Upper lobe of right lung (tissue), 1 donor: ENCODE measurements at regions not wholly inside any gene's neighbourhood (a gene's known extent, or its start where the extent isn't known, plus 50 kb on each side); places are given as distances from the start of the nearest gene placed in this dataset.
A peak's percentile ranks its signal among the peaks of the same experiment; 100 is the strongest.

Experiments used
- ATAC-seq: fragments of 200-7000 bp; cut with Tn5 transposase; one replicate; pipeline ENCODE4 v1.9.1; 2020; ENCODE audit warnings: mild to moderate bottlenecking, moderate library complexity
- DNase-seq: peaks from one replicate; pipeline ENCODE4 v3.0.0-alpha.2; 2020
- H3K27ac ChIP-seq: fragments of 200-600 bp; one replicate; pipeline ENCODE4 v1.8.0; 2022
- H3K27me3 ChIP-seq: fragments of 200-600 bp; one replicate; pipeline ENCODE4 v1.8.0; 2022; ENCODE audit warnings: mild to moderate bottlenecking
- H3K36me3 ChIP-seq: fragments of 200-600 bp; one replicate; pipeline ENCODE4 v1.8.0; 2022
- H3K4me1 ChIP-seq: fragments of 200-600 bp; one replicate; pipeline ENCODE4 v1.8.0; 2022
- H3K4me3 ChIP-seq: fragments of 200-600 bp; one replicate; pipeline ENCODE4 v1.8.0; 2022; ENCODE audit warnings: mild to moderate bottlenecking
- H3K9me3 ChIP-seq: fragments of 200-600 bp; one replicate; pipeline ENCODE4 v1.8.0; 2022
- CTCF ChIP-seq: fragments of 200-600 bp; IDR thresholded peaks from one replicate; pipeline ENCODE4 v1.8.0; 2022; ENCODE audit warnings: antibody characterized with exemption
- intact Hi-C: fragments of 100-400 bp; cut with DNase I; formaldehyde crosslinking; loops from one replicate; pipeline ENCODE4 v1.11.0; 2022
- donor health status: DM: no; HTN: yes; CAD: no; lungs with severe emphysema.

- no peaks in the 10 kb centered on the region for H3K27me3 ChIP-seq
- H3K4me1 ChIP-seq, result no peaks in the 10 kb centered on the region
These were observed 96.4 kb upstream of the SPIN1 start for GRCh38 chr9:88291856-88292255.

GRCh38 chr9:88291056-88291455, 97.2 kb upstream of the SPIN1 start:
- intact Hi-C loops, result no loop called here
- DNase-seq (peak; percentile 16), ATAC-seq (no peak)
- Histone ChIP-seq H3K4me3 (no peak overlapping the region), H3K27me3 (no peaks in the 10 kb centered on the region), H3K36me3 (no peaks in the 10 kb centered on the region), H3K27ac (no peak overlapping the region), H3K9me3 (no peaks in the 10 kb centered on the region), H3K4me1 (no peaks in the 10 kb centered on the region)
- no peak for TF ChIP-seq CTCF

More at GRCh38 chr9:88291856-88292255, 96.4 kb upstream of the SPIN1 start:
- DNase-seq (no peak), ATAC-seq (no peak)
- Histone ChIP-seq H3K4me3 (no peak overlapping the region), H3K36me3 (no peaks in the 10 kb centered on the region), H3K9me3 (no peaks in the 10 kb centered on the region), H3K27ac (no peak overlapping the region)
- intact Hi-C loops, result no loop called here
- no peak for TF ChIP-seq CTCF

GRCh38 chr9:88289532-88289931, 98.7 kb upstream of the SPIN1 start:
- Histone ChIP-seq H3K36me3 (no peaks in the 10 kb centered on the region), H3K27ac (no peak overlapping the region), H3K27me3 (no peaks in the 10 kb centered on the region), H3K4me3 (no peak overlapping the region), H3K9me3 (no peaks in the 10 kb centered on the region), H3K4me1 (no peaks in the 10 kb centered on the region)
- ATAC-seq (no peak), DNase-seq (peak; percentile 27)
- no peak for TF ChIP-seq CTCF
- intact Hi-C loops, result no loop called here

- H3K27ac ChIP-seq, result no peak overlapping the region
- no peaks in the 10 kb centered on the region for H3K27me3 ChIP-seq
- ATAC-seq (no peak), DNase-seq (peak; percentile 48)
- no peaks in the 10 kb centered on the region for H3K36me3 ChIP-seq
- intact Hi-C loops, result no loop called here
- H3K4me1 ChIP-seq, result no peaks in the 10 kb centered on the region
- no peak overlapping the region for H3K4me3 ChIP-seq
- H3K9me3 ChIP-seq, result no peaks in the 10 kb centered on the region
- no peak for TF ChIP-seq CTCF
These were observed 100.3 kb upstream of the SPIN1 start for GRCh38 chr9:88287972-88288371.

GRCh38 chr9:88280816-88281382, 107.3 kb upstream of the SPIN1 start:
- no peaks in the 10 kb centered on the region for H3K9me3 ChIP-seq
- peak; percentile 15 for DNase-seq
- no peak for ATAC-seq
- H3K4me1 ChIP-seq, result no peaks in the 10 kb centered on the region
- no peaks in the 10 kb centered on the region for H3K27me3 ChIP-seq
- no peak overlapping the region for H3K27ac ChIP-seq
- intact Hi-C loops, result no loop called here
- H3K4me3 ChIP-seq, result no peak overlapping the region
- H3K36me3 ChIP-seq, result no peaks in the 10 kb centered on the region
- no peak for TF ChIP-seq CTCF

- no peak for ATAC-seq
- H3K27me3 ChIP-seq, result no peaks in the 10 kb centered on the region
- H3K9me3 ChIP-seq, result no peaks in the 10 kb centered on the region
- intact Hi-C loops, result no loop called here
- H3K36me3 ChIP-seq, result no peaks in the 10 kb centered on the region
- H3K4me3 ChIP-seq, result no peak overlapping the region
- TF ChIP-seq CTCF, result no peak
- DNase-seq, result no peak
- no peaks in the 10 kb centered on the region for H3K4me1 ChIP-seq
- no peak overlapping the region for H3K27ac ChIP-seq
These were observed 110.2 kb upstream of the SPIN1 start for GRCh38 chr9:88278036-88278435.
